GM12878 (cell line): ENCODE measurements at regions not wholly inside any gene's neighbourhood (a gene's known extent, or its start where the extent isn't known, plus 50 kb on each side); places are given as distances from the start of the nearest gene placed in this dataset.

Source experiments
- ATAC-seq: fragments of 200-7000 bp; cut with Tn5 transposase; 3 replicates; pipeline ENCODE4 v1.9.1; 2020; ENCODE audit warnings: mild to moderate bottlenecking, moderate library complexity
- BruUV-seq: library from RNA; stranded (reverse); fragments of 400-500 nt; replicated peaks from 2 replicates; lab custom pipeline; 2021; lab: Mats Ljungman, UMichigan
- CTCF ChIA-PET: fragments of 300-600 bp; sonication (Branson Sonifier 250); formaldehyde crosslinking; extraction: SDS; loops from one replicate; lab custom pipeline; 2021; ENCODE audit warnings: inconsistent platforms; lab: Yijun Ruan, JAX
- POLR2A ChIA-PET: fragments of 350-600 bp; formaldehyde crosslinking; extraction: SDS; loops from one replicate; lab custom pipeline; 2021; ENCODE audit warnings: inconsistent platforms; lab: Charles Lee
- RAD21 ChIA-PET: fragments of 300-600 bp; sonication (Branson Sonifier 250); formaldehyde crosslinking; loops from one replicate; lab custom pipeline; 2023; ENCODE audit warnings: antibody characterized with exemption; ENCODE audit not compliant: unreplicated experiment; lab: Charles Lee
- SMC1A ChIA-PET: fragments of 300-600 bp; sonication (Branson Sonifier 250); formaldehyde crosslinking; loops from one replicate; lab custom pipeline; 2023; ENCODE audit not compliant: unreplicated experiment, uncharacterized antibody; lab: Charles Lee
- DNase-seq: peaks from one replicate; pipeline ENCODE4 v3.0.0-alpha.2; 2011; ENCODE audit warnings: low read depth, low spot score
- FAIRE-seq: peaks from 3 replicates; lab custom pipeline; 2011; peaks lifted over from hg19 to GRCh38; lab: Jason Lieb, UNC
- H2AFZ ChIP-seq: 2 replicates; pipeline ENCODE4 v1.6.0; 2011; ENCODE audit warnings: low read depth, low read length, control low read depth; ENCODE audit not compliant: control insufficient read depth
- H3K27ac ChIP-seq: 2 replicates; pipeline ENCODE4 v1.5.1; 2011; ENCODE audit warnings: control low read depth; ENCODE audit not compliant: control insufficient read depth, insufficient read depth
- H3K27me3 ChIP-seq, 2 experiments: replicated peaks in 1 of 2; 2 replicates each; pipeline versions ENCODE4 v1.6.0 to v1.6.1; 2011; ENCODE audit warnings: low read length in 1 of 2; ENCODE audit not compliant: control insufficient read depth in 2 of 2, insufficient read depth in 2 of 2
- H3K36me3 ChIP-seq, 2 experiments: 2 replicates each; pipeline ENCODE4 v1.5.1; 2011; ENCODE audit warnings: low read length in 1 of 2; ENCODE audit not compliant: control insufficient read depth in 2 of 2, insufficient read depth in 2 of 2
- H3K4me1 ChIP-seq: 2 replicates; pipeline ENCODE4 v1.6.1; 2011; ENCODE audit warnings: mild to moderate bottlenecking, low read length, moderate library complexity, mixed read lengths; ENCODE audit not compliant: control insufficient read depth, insufficient read depth
- H3K4me2 ChIP-seq: 2 replicates; pipeline ENCODE4 v1.6.0; 2011; ENCODE audit warnings: control low read depth; ENCODE audit not compliant: control insufficient read depth, insufficient read depth
- H3K4me3 ChIP-seq: fragments of 200-600 bp; sonication (generic); 2 replicates; pipeline ENCODE4 v1.5.1; 2016
- H3K79me2 ChIP-seq: 2 replicates; pipeline ENCODE4 v1.6.0; 2011; ENCODE audit warnings: low read length; ENCODE audit not compliant: control insufficient read depth, insufficient read depth
- H3K9ac ChIP-seq: 2 replicates; pipeline ENCODE4 v1.8.0; 2011; ENCODE audit warnings: low read length, control low read depth, mixed read lengths; ENCODE audit not compliant: control insufficient read depth, insufficient read depth
- H3K9me3 ChIP-seq: replicated peaks from 3 replicates; pipeline ENCODE4 v1.5.1; 2011; ENCODE audit warnings: mild to moderate bottlenecking, low read length; ENCODE audit not compliant: control insufficient read depth, insufficient read depth
- H4K20me1 ChIP-seq: 2 replicates; pipeline ENCODE4 v1.6.0; 2011; ENCODE audit not compliant: control insufficient read depth, insufficient read depth
- ASH2L ChIP-seq: fragments of 300-600, 200-600 bp; sonication (generic); IDR thresholded peaks from 2 replicates; pipeline ENCODE4 v1.6.1; 2017; ENCODE audit warnings: low read depth, mild to moderate bottlenecking, borderline replicate concordance
- ETV6 ChIP-seq, 2 experiments: fragments of 450-650 bp in 1 of 2; IDR thresholded peaks in 1 of 2; conservative IDR thresholded peaks in 1 of 2; 2 replicates each; pipeline ENCODE4 v1.6.1; 2014; ENCODE audit warnings: antibody characterized with exemption in 1 of 2, borderline replicate concordance in 1 of 2, low read depth in 1 of 2, mild to moderate bottlenecking in 1 of 2, moderate library complexity in 1 of 2
- IKZF2 ChIP-seq, 2 experiments: fragments of 450-650 bp; IDR thresholded peaks; 2 replicates each; pipeline ENCODE4 v1.6.1; 2017; ENCODE audit warnings: mild to moderate bottlenecking in 2 of 2, moderate library complexity in 2 of 2
- MYC ChIP-seq: IDR thresholded peaks from 2 replicates; pipeline ENCODE4 v1.6.1; 2011; ENCODE audit warnings: mild to moderate bottlenecking, low read length, moderate library complexity, inconsistent platforms; ENCODE audit not compliant: insufficient read depth, insufficient replicate concordance, insufficient read length, severe bottlenecking
- USF2 ChIP-seq: IDR thresholded peaks from 2 replicates; pipeline ENCODE4 v1.6.1; 2011; ENCODE audit warnings: low read depth, low read length, improper control_type of control experiment, borderline replicate concordance
- ZNF207 ChIP-seq: fragments of 450-650 bp; IDR thresholded peaks from 2 replicates; pipeline ENCODE4 v1.6.1; 2014; ENCODE audit warnings: antibody characterized with exemption, mild to moderate bottlenecking, borderline replicate concordance
- ZSCAN29 ChIP-seq: fragments of 450-650 bp; IDR thresholded peaks from 2 replicates; pipeline ENCODE4 v1.6.1; 2017; ENCODE audit warnings: mild to moderate bottlenecking, moderate library complexity
- WGBS: methylation state at CpG from one replicate; pipeline ENCODE4 v1.1.6; 2016; ENCODE audit warnings: low lambda C conversion rate; ENCODE audit not compliant: insufficient replicate concordance, insufficient coverage; ENCODE audit errors: missing lambda C conversion rate; 5-methylcytosine and 5-hydroxymethylcytosine counted together
- in situ Hi-C: fragments of 300-500 bp; cut with MboI; formaldehyde crosslinking; loops from 9 replicates; pipeline ENCODE4 v1.14.3; 2018; ENCODE audit warnings: mixed read lengths
- intact Hi-C: fragments of 100-400 bp; cut with micrococcal nuclease; formaldehyde crosslinking; loops from one replicate; pipeline ENCODE4 v1.14.2; 2022; ENCODE audit not compliant: unreplicated experiment
- TF ChIP-seq, protein P1 (sequence below): fragments of 450-650 bp; IDR thresholded peaks from 2 replicates; pipeline ENCODE4 v1.6.1; 2014; ENCODE audit warnings: mild to moderate bottlenecking
- TF ChIP-seq, protein P2 (sequence below): fragments of 450-650 bp; formaldehyde crosslinking; IDR thresholded peaks from 2 replicates; pipeline ENCODE4 v1.4.0; 2020; ENCODE audit warnings: mild to moderate bottlenecking, moderate library complexity

- no peaks in the 10 kb centered on the region for H4K20me1 ChIP-seq
- FAIRE-seq: no peak
- no peaks in the 10 kb centered on the region for H3K9me3 ChIP-seq
- no peaks in the 10 kb centered on the region for H3K4me1 ChIP-seq
- ChIA-PET RAD21 (no interaction called here), CTCF (no interaction called here), SMC1A (interaction anchor here (1.0 kb wide), 1 partner anchor 22 kb away, joined by 3 read pairs; no protein-coding TSS in a partner anchor), POLR2A (no interaction called here)
- in situ Hi-C loops (no loop called here), intact Hi-C loops (no loop called here)
- no peak overlapping the region for H3K4me3 ChIP-seq
- H3K36me3 ChIP-seq: no peaks in the 10 kb centered on the region
- H2AFZ ChIP-seq: no peak overlapping the region
- no peak for TF ChIP-seq ZSCAN29
- TF ChIP-seq ASH2L: no peak
- no peak for TF ChIP-seq ETV6 (conservative IDR thresholded peaks at IDR 0.05 in 1 of 2, IDR thresholded peaks at IDR 0.05 in 1 of 2; ENCODE audit: borderline replicate concordance in 1 of 2, low read depth in 1 of 2)
- no peak for TF ChIP-seq USF2
- TF ChIP-seq IKZF2 (IDR thresholded peaks at IDR 0.05): no peak
- TF ChIP-seq ZNF207: no peak
- TF ChIP-seq MYC: no peak
- TF ChIP-seq, protein P1, sequence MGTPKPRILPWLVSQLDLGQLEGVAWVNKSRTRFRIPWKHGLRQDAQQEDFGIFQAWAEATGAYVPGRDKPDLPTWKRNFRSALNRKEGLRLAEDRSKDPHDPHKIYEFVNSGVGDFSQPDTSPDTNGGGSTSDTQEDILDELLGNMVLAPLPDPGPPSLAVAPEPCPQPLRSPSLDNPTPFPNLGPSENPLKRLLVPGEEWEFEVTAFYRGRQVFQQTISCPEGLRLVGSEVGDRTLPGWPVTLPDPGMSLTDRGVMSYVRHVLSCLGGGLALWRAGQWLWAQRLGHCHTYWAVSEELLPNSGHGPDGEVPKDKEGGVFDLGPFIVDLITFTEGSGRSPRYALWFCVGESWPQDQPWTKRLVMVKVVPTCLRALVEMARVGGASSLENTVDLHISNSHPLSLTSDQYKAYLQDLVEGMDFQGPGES: no peak
- TF ChIP-seq, protein P2, sequence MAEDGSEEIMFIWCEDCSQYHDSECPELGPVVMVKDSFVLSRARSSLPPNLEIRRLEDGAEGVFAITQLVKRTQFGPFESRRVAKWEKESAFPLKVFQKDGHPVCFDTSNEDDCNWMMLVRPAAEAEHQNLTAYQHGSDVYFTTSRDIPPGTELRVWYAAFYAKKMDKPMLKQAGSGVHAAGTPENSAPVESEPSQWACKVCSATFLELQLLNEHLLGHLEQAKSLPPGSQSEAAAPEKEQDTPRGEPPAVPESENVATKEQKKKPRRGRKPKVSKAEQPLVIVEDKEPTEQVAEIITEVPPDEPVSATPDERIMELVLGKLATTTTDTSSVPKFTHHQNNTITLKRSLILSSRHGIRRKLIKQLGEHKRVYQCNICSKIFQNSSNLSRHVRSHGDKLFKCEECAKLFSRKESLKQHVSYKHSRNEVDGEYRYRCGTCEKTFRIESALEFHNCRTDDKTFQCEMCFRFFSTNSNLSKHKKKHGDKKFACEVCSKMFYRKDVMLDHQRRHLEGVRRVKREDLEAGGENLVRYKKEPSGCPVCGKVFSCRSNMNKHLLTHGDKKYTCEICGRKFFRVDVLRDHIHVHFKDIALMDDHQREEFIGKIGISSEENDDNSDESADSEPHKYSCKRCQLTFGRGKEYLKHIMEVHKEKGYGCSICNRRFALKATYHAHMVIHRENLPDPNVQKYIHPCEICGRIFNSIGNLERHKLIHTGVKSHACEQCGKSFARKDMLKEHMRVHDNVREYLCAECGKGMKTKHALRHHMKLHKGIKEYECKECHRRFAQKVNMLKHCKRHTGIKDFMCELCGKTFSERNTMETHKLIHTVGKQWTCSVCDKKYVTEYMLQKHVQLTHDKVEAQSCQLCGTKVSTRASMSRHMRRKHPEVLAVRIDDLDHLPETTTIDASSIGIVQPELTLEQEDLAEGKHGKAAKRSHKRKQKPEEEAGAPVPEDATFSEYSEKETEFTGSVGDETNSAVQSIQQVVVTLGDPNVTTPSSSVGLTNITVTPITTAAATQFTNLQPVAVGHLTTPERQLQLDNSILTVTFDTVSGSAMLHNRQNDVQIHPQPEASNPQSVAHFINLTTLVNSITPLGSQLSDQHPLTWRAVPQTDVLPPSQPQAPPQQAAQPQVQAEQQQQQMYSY: no peak
- no peaks in the 10 kb centered on the region for H3K27me3 ChIP-seq
- no peak for ATAC-seq
- no peak overlapping the region for H3K27ac ChIP-seq
- H3K4me2 ChIP-seq: no peak overlapping the region
- no peak for DNase-seq
- BruUV-seq: no TSS peak
- no peak overlapping the region for H3K9ac ChIP-seq
- WGBS: 45% methylated on average over 3 of the region's 3 CpGs
- H3K79me2 ChIP-seq: no peaks in the 10 kb centered on the region
These were observed 113.7 kb upstream of the MAP1B start for GRCh38 chr5:71993600-71993999.
